NB4 (cell line): ENCODE measurements at regions not wholly inside any gene's neighbourhood (a gene's known extent, or its start where the extent isn't known, plus 50 kb on each side); places are given as distances from the start of the nearest gene placed in this dataset.
A peak's percentile ranks its signal among the peaks of the same experiment; 100 is the strongest.

Experiments used
- DNase-seq: peaks from one replicate; pipeline ENCODE4 v3.0.0; 2010; ENCODE audit warnings: low read depth
- H3K4me3 ChIP-seq: one replicate; pipeline ENCODE4 v1.5.1; 2011; ENCODE audit warnings: mild to moderate bottlenecking, low read depth, low read length, moderate library complexity
- CTCF ChIP-seq: IDR thresholded peaks from one replicate; pipeline ENCODE4 v1.5.1; 2012; ENCODE audit warnings: low read depth, low read length
- MAX ChIP-seq: IDR thresholded peaks from 2 replicates; pipeline ENCODE4 v1.6.1; 2011; ENCODE audit warnings: low read depth, low read length
- MYC ChIP-seq: IDR thresholded peaks from 2 replicates; pipeline ENCODE4 v1.6.1; 2011; ENCODE audit warnings: low read depth, low read length
- POLR2A ChIP-seq: IDR thresholded peaks from 2 replicates; pipeline ENCODE4 v1.6.1; 2011; ENCODE audit warnings: mild to moderate bottlenecking; ENCODE audit not compliant: insufficient read length; ENCODE audit errors: extremely low read depth

GRCh38 chr3:194755671-194756459 is 70.2 kb downstream of the FAM43A start:
- no peak for DNase-seq
- no peak overlapping the region for H3K4me3 ChIP-seq
- TF ChIP-seq CTCF (no peak), MAX (no peak), MYC (no peak), POLR2A (no peak)

GRCh38 chr3:194756460-194756779 is 70.7 kb downstream of the FAM43A start:
- DNase-seq = no peak
- no peak overlapping the region for H3K4me3 ChIP-seq
- TF ChIP-seq MYC (no peak), POLR2A (no peak), MAX (no peak), CTCF (no peak)

- TF ChIP-seq CTCF = no peak
- no peak for DNase-seq
- H3K4me3 ChIP-seq = no peak overlapping the region
These were observed 71.2 kb downstream of the FAM43A start for GRCh38 chr3:194756791-194757325.

GRCh38 chr3:194757647-194758061 is 72.0 kb downstream of the FAM43A start:
- TF ChIP-seq MAX (no peak), POLR2A (no peak), MYC (no peak), CTCF (no peak)
- DNase-seq = no peak
- H3K4me3 ChIP-seq = no peak overlapping the region

GRCh38 chr3:194758716-194759115 is 73.0 kb downstream of the FAM43A start:
- H3K4me3 ChIP-seq = no peak overlapping the region
- no peak for DNase-seq
- TF ChIP-seq CTCF (no peak), POLR2A (no peak), MYC (no peak)

- peak; percentile 68 for DNase-seq
- H3K4me3 ChIP-seq = no peak overlapping the region
- TF ChIP-seq POLR2A (no peak), CTCF (no peak), MYC (no peak), MAX (no peak)
These were observed 74.9 kb downstream of the FAM43A start for GRCh38 chr3:194760494-194761137.
